ENCODE measurements at regions not wholly inside any gene's neighbourhood (a gene's known extent, or its start where the extent isn't known, plus 50 kb on each side); places are given as distances from the start of the nearest gene placed in this dataset.

GRCh38 chr2:150605664-150606063 lies 118.2 kb upstream of the RND3 start:
- no CpG with 5 or more reads among the region's 3 CpGs for WGBS (ENCODE audit: insufficient coverage, low lambda C conversion rate)
- Histone ChIP-seq H3K4me3 (ENCODE audit: low read length) (no peak overlapping the region), H3K27ac (ENCODE audit: low read length) (no peak overlapping the region), H3K36me3 (ENCODE audit: control insufficient read depth, insufficient read depth, low read length) (no peaks in the 10 kb centered on the region), H3K4me1 (ENCODE audit: control insufficient read depth, insufficient read depth, low read length) (peaks cover 4% of the 10 kb centered on the region), H3K9me3 (ENCODE audit: control insufficient read depth, low read depth, low read length) (no peaks in the 10 kb centered on the region), H3K27me3 (ENCODE audit: control insufficient read depth, insufficient read depth, low read length) (no peaks in the 10 kb centered on the region)
- no peak for DNase-seq

GRCh38 chr2:150601280-150602038 lies 114.0 kb upstream of the RND3 start:
- peak in 1 of 2 donors; percentile 17 for DNase-seq
- Histone ChIP-seq H3K4me3 (ENCODE audit: low read length) (no peak overlapping the region), H3K9me3 (ENCODE audit: control insufficient read depth, low read depth, low read length) (no peaks in the 10 kb centered on the region), H3K4me1 (ENCODE audit: control insufficient read depth, insufficient read depth, low read length) (no peaks in the 10 kb centered on the region), H3K36me3 (ENCODE audit: control insufficient read depth, insufficient read depth, low read length) (no peaks in the 10 kb centered on the region), H3K27me3 (ENCODE audit: control insufficient read depth, insufficient read depth, low read length) (no peaks in the 10 kb centered on the region), H3K27ac (ENCODE audit: low read length) (no peak overlapping the region)
- 67% methylated on average over 2 of the region's 6 CpGs for WGBS (ENCODE audit: insufficient coverage, low lambda C conversion rate)

DNA sequence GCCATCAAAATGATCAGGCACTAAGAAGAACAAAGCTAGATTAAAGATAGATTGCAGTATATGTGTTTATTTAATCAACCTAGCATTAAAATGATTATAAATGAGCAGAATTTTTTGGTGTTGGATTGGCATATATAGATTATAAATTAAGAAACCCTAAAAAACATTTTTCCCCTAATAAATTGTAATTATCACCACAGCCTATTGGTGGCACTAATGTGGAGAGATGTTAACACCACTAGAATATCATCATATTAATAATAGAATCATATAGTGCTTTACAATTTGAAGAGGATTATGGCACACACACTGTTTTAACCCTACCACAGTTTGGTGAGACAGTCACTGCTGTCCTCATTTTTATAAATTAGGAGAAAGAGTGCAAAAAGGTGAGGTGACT lies 112.4 kb upstream of the RND3 start:
- no peak overlapping the region for H3K4me3 ChIP-seq (ENCODE audit: low read length)
- H3K27ac ChIP-seq (ENCODE audit: low read length): no peak overlapping the region
- no peaks in the 10 kb centered on the region for H3K9me3 ChIP-seq (ENCODE audit: control insufficient read depth, low read depth, low read length)
- no peaks in the 10 kb centered on the region for H3K4me1 ChIP-seq (ENCODE audit: control insufficient read depth, insufficient read depth, low read length)
- H3K27me3 ChIP-seq (ENCODE audit: control insufficient read depth, insufficient read depth, low read length): no peaks in the 10 kb centered on the region
- no peaks in the 10 kb centered on the region for H3K36me3 ChIP-seq (ENCODE audit: control insufficient read depth, insufficient read depth, low read length)
- DNase-seq: no peak

GRCh38 chr2:150598383-150598782 lies 110.9 kb upstream of the RND3 start:
- Histone ChIP-seq H3K27ac (ENCODE audit: low read length) (no peak overlapping the region), H3K9me3 (ENCODE audit: control insufficient read depth, low read depth, low read length) (no peaks in the 10 kb centered on the region), H3K4me3 (ENCODE audit: low read length) (no peak overlapping the region), H3K36me3 (ENCODE audit: control insufficient read depth, insufficient read depth, low read length) (no peaks in the 10 kb centered on the region), H3K27me3 (ENCODE audit: control insufficient read depth, insufficient read depth, low read length) (no peaks in the 10 kb centered on the region), H3K4me1 (ENCODE audit: control insufficient read depth, insufficient read depth, low read length) (no peaks in the 10 kb centered on the region)
- WGBS (ENCODE audit: insufficient coverage, low lambda C conversion rate): no CpG with 5 or more reads among the region's 2 CpGs
- DNase-seq: no peak

DNA sequence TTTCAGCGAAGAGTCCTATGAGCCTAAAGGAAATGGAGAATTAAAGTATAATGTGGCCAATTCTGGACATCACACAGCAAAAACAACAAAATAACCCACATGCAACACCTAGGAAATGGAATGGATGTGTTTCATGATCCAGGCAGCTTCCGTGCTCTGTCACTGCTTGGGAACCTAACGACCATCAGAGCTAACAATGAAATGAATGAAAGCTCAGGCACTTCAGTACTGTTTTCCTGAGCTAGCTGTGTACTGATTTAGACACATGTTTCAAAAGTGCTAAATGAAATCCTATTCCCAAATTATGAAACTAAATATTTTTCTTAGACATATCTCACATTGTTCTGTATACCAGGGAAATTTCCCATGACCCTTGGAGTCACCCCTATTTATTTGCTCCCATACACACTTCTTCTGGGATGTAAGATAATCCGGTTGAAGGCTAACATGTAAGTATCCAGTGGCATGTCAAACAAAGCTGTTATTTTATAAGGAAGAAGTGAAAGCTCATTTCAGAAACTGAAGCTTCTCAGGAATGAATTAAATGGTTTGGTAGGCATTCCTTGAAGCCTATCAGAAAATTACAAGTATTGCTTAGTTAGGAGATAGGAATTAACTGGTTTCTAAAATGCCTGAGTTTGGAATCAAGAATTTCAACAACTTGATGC lies 108.5 kb upstream of the RND3 start:
- WGBS (ENCODE audit: insufficient coverage, low lambda C conversion rate): no CpG with 5 or more reads among the region's 4 CpGs
- no peak for DNase-seq
- Histone ChIP-seq H3K9me3 (ENCODE audit: control insufficient read depth, low read depth, low read length) (no peaks in the 10 kb centered on the region), H3K36me3 (ENCODE audit: control insufficient read depth, insufficient read depth, low read length) (no peaks in the 10 kb centered on the region), H3K27me3 (ENCODE audit: control insufficient read depth, insufficient read depth, low read length) (no peaks in the 10 kb centered on the region), H3K4me1 (ENCODE audit: control insufficient read depth, insufficient read depth, low read length) (no peaks in the 10 kb centered on the region), H3K4me3 (ENCODE audit: low read length) (no peak overlapping the region), H3K27ac (ENCODE audit: low read length) (no peak overlapping the region)

DNA sequence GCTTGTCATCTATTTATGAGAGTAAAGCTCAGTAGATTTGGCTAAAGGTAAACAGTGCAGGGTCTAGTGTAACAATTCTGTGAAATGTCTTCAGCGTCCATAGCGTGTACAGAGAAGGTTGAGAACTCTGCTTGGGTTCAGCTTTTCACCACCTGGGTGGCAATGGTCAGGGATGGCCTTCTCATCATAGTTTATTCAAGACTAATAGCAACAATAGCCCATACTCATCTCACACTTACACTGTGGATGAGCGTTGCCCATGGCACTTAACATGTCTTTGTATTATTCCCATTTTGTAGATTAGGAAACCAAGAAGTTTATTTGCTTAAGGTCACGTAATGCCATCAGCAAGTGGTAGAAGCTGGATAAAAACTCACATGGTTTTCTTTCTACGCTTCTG lies 106.8 kb upstream of the RND3 start:
- WGBS (ENCODE audit: insufficient coverage, low lambda C conversion rate): no CpG with 5 or more reads among the region's 5 CpGs
- no peaks in the 10 kb centered on the region for H3K27me3 ChIP-seq (ENCODE audit: control insufficient read depth, insufficient read depth, low read length)
- DNase-seq: no peak

DNA sequence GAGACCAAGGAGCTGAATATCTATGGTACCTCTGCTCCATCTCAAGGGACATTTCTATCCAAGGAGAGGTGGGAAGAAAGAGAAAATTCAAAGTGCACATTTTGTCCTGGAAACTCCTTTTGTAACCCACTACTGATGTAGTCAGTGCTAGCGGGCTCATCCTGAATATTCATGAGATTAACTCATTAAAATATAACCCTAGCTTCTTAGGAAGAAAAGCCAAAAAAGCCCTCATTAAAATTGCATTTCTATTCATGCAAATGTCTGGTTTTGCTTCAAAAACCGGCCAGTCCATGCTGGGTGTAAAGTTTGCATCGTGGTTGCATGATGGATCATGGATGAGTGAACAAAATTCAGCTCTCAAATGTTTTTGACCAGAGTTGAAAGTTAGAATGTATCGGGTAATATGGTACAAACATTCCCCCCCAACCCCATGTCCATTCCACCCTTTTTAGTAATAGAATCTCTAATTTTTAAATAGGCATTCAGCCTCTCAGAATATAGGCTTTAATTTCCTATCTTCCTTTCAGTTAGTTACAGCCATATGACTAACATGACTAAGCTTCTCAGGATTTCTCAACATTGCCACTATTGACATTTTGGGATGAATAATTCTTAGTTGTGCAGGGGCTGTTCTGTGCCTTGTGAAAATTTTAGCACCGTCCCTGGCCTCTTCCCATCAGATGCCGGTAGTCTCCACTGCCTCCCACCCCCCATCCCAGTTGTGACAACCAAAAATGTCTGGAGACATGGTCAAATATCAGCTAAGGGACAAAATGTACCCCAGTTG lies 104.2 kb upstream of the RND3 start:
- Histone ChIP-seq H3K36me3 (ENCODE audit: control insufficient read depth, insufficient read depth, low read length) (no peaks in the 10 kb centered on the region), H3K4me1 (ENCODE audit: control insufficient read depth, insufficient read depth, low read length) (no peaks in the 10 kb centered on the region), H3K27ac (ENCODE audit: low read length) (no peak overlapping the region), H3K27me3 (ENCODE audit: control insufficient read depth, insufficient read depth, low read length) (no peaks in the 10 kb centered on the region), H3K4me3 (ENCODE audit: low read length) (no peak overlapping the region), H3K9me3 (ENCODE audit: control insufficient read depth, low read depth, low read length) (no peaks in the 10 kb centered on the region)
- DNase-seq: no peak
- no CpG with 5 or more reads among the region's 6 CpGs for WGBS (ENCODE audit: insufficient coverage, low lambda C conversion rate)

More for the DNA sequence above, 106.8 kb upstream of the RND3 start:
- no peaks in the 10 kb centered on the region for H3K36me3 ChIP-seq (ENCODE audit: control insufficient read depth, insufficient read depth, low read length)
- H3K27ac ChIP-seq (ENCODE audit: low read length): no peak overlapping the region
- no peak overlapping the region for H3K4me3 ChIP-seq (ENCODE audit: low read length)
- no peaks in the 10 kb centered on the region for H3K9me3 ChIP-seq (ENCODE audit: control insufficient read depth, low read depth, low read length)
- no peaks in the 10 kb centered on the region for H3K4me1 ChIP-seq (ENCODE audit: control insufficient read depth, insufficient read depth, low read length)

- Histone ChIP-seq H3K36me3 (ENCODE audit: control insufficient read depth, insufficient read depth, low read length) (no peaks in the 10 kb centered on the region), H3K9me3 (ENCODE audit: control insufficient read depth, low read depth, low read length) (no peaks in the 10 kb centered on the region), H3K4me3 (ENCODE audit: low read length) (no peak overlapping the region), H3K27me3 (ENCODE audit: control insufficient read depth, insufficient read depth, low read length) (no peaks in the 10 kb centered on the region), H3K4me1 (ENCODE audit: control insufficient read depth, insufficient read depth, low read length) (no peaks in the 10 kb centered on the region), H3K27ac (ENCODE audit: low read length) (no peak overlapping the region)
- WGBS (ENCODE audit: insufficient coverage, low lambda C conversion rate): 100% methylated on average over 1 of the region's 2 CpGs
- no peak for DNase-seq
Measured at GRCh38 chr2:150589681-150590080, 102.2 kb upstream of the RND3 start.

DNA sequence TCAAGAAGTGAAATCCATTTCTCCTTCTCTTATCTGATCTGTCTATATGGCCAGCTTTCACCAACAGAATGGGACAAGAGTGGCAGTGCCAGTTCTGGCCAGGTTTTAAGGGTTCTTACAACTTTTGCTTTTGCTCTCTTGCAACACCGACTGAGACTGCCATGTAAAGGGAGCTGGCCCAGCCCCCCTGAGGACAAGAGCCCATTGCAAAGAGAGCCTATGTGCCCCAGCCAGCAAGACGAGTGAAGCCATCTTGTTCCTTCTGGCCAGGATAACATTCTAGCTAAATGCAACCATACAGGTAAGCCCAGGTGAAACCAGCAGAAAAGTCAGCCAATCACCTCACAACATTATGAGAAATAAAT lies 101.0 kb upstream of the RND3 start:
- no peak overlapping the region for H3K4me3 ChIP-seq (ENCODE audit: low read length)
- WGBS (ENCODE audit: insufficient coverage, low lambda C conversion rate): no CpG with 5 or more reads among the region's 2 CpGs
- no peaks in the 10 kb centered on the region for H3K27me3 ChIP-seq (ENCODE audit: control insufficient read depth, insufficient read depth, low read length)
- no peak overlapping the region for H3K27ac ChIP-seq (ENCODE audit: low read length)
- no peaks in the 10 kb centered on the region for H3K36me3 ChIP-seq (ENCODE audit: control insufficient read depth, insufficient read depth, low read length)
- no peaks in the 10 kb centered on the region for H3K9me3 ChIP-seq (ENCODE audit: control insufficient read depth, low read depth, low read length)
- DNase-seq: no peak
- H3K4me1 ChIP-seq (ENCODE audit: control insufficient read depth, insufficient read depth, low read length): no peaks in the 10 kb centered on the region

GRCh38 chr2:150587547-150588505 lies 100.4 kb upstream of the RND3 start:
- Histone ChIP-seq H3K4me1 (ENCODE audit: control insufficient read depth, insufficient read depth, low read length) (no peaks in the 10 kb centered on the region), H3K4me3 (ENCODE audit: low read length) (no peak overlapping the region), H3K9me3 (ENCODE audit: control insufficient read depth, low read depth, low read length) (no peaks in the 10 kb centered on the region), H3K36me3 (ENCODE audit: control insufficient read depth, insufficient read depth, low read length) (no peaks in the 10 kb centered on the region), H3K27me3 (ENCODE audit: control insufficient read depth, insufficient read depth, low read length) (no peaks in the 10 kb centered on the region), H3K27ac (ENCODE audit: low read length) (no peak overlapping the region)
- WGBS (ENCODE audit: insufficient coverage, low lambda C conversion rate): 67% methylated on average over 3 of the region's 10 CpGs
- no peak for DNase-seq
